ENCODE measurements at regions not wholly inside any gene's neighbourhood (a gene's known extent, or its start where the extent isn't known, plus 50 kb on each side); places are given as distances from the start of the nearest gene placed in this dataset.

DNA sequence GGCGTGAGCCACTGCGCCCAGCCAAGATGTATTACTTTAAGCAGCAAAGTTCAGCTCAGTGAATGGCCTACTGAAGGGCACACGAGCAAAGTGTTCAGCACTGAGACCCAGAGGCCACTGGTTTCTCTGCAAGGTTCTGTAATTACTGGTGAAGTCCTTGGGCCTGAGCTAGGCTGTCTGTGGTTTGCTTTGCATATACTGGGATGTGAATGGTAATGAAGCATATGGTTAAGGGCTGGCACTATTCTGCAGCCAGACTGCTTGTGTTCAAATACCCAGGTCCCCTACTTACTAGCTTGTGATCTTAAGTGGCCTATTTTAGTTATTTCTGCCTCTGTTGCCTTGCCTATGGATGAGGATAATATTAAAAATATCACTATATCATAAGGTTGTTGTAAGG lies 72.0 kb downstream of the LLPH start:
- TF ChIP-seq IKZF2 (IDR thresholded peaks at IDR 0.05) = peak in 1 of 2 experiments; percentile 27; a peak in 1 of 4 replicates
- TF ChIP-seq IRF5 (IDR thresholded peaks at IDR 0.05; ENCODE audit: borderline replicate concordance) = no peak
- TF ChIP-seq RUNX3 (IDR thresholded peaks at IDR 0.05; ENCODE audit: low read length) = peak; percentile 39
- no peak for TF ChIP-seq RBBP5 (conservative IDR thresholded peaks at IDR 0.05)
- TF ChIP-seq IKZF1 (conservative IDR thresholded peaks at IDR 0.05) = 0 out of 2 replicates have a peak, but pooled peaks have one; percentile 15
- peak; percentile 70; the same call in 2 of the 3 replicates for TF ChIP-seq POU2F2 (IDR thresholded peaks at IDR 0.05; ENCODE audit: borderline replicate concordance, low read depth, low read length)
- peak; percentile 25; the same call in 1 of the 2 replicates for TF ChIP-seq MTA2 (IDR thresholded peaks at IDR 0.05; ENCODE audit: low read depth)
- Histone ChIP-seq H3K9me3 (replicated peaks; ENCODE audit: control insufficient read depth, insufficient read depth, low read length) (no peaks in the 10 kb centered on the region; the same call in 2 of the 3 replicates), H3K79me2 (ENCODE audit: control insufficient read depth, insufficient read depth, low read length) (no peaks in the 10 kb centered on the region), H3K27me3 (replicated peaks in 1 of 2; ENCODE audit: control insufficient read depth in 2 of 2, insufficient read depth in 2 of 2, low read length in 1 of 2) (no peaks in the 10 kb centered on the region), H3K27ac (ENCODE audit: control insufficient read depth, insufficient read depth) (no peak overlapping the region), H2AFZ (ENCODE audit: control insufficient read depth, low read depth, low read length) (no peak overlapping the region), H3K4me1 (ENCODE audit: control insufficient read depth, insufficient read depth, low read length) (peaks cover 20% of the 10 kb centered on the region), H4K20me1 (ENCODE audit: control insufficient read depth, insufficient read depth) (no peaks in the 10 kb centered on the region), H3K4me3 (no peak overlapping the region), H3K9ac (ENCODE audit: control insufficient read depth, insufficient read depth, low read length) (no peak overlapping the region), H3K4me2 (ENCODE audit: control insufficient read depth, insufficient read depth) (no peak overlapping the region), H3K36me3 (ENCODE audit: control insufficient read depth in 2 of 2, insufficient read depth in 2 of 2, low read length in 1 of 2) (no peaks in the 10 kb centered on the region)
- ATAC-seq = peak; percentile 64
- ChIA-PET POLR2A (interaction anchor here (1.0 to 1.5 kb wide), 4 partner anchors 11 to 14 kb away, joined by 3 to 7 read pairs (median 4); no protein-coding TSS in a partner anchor), RAD21 (ENCODE audit: unreplicated experiment) (interaction anchor here (1.2 to 4.3 kb wide), 2 partner anchors 8 to 13 kb away, joined by 4 to 24 read pairs; no protein-coding TSS in a partner anchor), SMC1A (ENCODE audit: uncharacterized antibody, unreplicated experiment) (interaction anchor here (0.8 to 8.7 kb wide), 7 partner anchors 7 to 183 kb away, joined by 3 to 77 read pairs (median 4); no protein-coding TSS in a partner anchor), CTCF (interaction anchor here (1.2 kb wide), 1 partner anchor 14 kb away, joined by 4 read pairs; no protein-coding TSS in a partner anchor)
- in situ Hi-C loops (cut with MboI) = no loop called here
- intact Hi-C loops (cut with micrococcal nuclease; ENCODE audit: unreplicated experiment) = loop anchor here (10.0 kb wide), 2 partner anchors 1174 to 1444 kb away; partner anchors contain the start of gene RASSF3
- BruUV-seq (replicated peaks) = no TSS peak
- DNase-seq (ENCODE audit: low read depth, low spot score) = no peak
- WGBS (ENCODE audit: insufficient coverage, insufficient replicate concordance, low lambda C conversion rate, missing lambda C conversion rate) = 73% methylated on average over 3 of the region's 3 CpGs
- FAIRE-seq = no peak
